ENCODE measurements at regions not wholly inside any gene's neighbourhood (a gene's known extent, or its start where the extent isn't known, plus 50 kb on each side); places are given as distances from the start of the nearest gene placed in this dataset.

DNA sequence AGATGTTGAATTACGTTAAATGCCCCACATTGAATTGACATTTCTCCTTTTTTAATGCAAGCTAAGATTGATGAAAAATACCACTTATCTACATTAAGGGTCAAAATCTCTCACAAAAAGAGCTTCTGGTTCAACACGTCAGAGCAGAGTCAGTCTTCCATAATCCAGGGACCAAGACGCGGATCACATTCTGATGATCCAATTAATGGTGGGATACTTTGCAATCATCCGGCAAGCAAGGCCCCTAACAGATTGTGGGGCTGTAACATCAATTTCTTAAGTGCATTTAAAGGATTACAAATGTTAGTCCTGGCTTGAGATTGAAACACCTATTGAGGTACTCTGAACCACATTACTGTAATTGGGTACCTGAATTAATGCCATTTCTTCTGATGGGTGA is 120.2 kb upstream of the ESRRG start:
- no peaks in the 10 kb centered on the region for H3K4me1 ChIP-seq (ENCODE audit: low read depth)
- TF ChIP-seq, protein P1, sequence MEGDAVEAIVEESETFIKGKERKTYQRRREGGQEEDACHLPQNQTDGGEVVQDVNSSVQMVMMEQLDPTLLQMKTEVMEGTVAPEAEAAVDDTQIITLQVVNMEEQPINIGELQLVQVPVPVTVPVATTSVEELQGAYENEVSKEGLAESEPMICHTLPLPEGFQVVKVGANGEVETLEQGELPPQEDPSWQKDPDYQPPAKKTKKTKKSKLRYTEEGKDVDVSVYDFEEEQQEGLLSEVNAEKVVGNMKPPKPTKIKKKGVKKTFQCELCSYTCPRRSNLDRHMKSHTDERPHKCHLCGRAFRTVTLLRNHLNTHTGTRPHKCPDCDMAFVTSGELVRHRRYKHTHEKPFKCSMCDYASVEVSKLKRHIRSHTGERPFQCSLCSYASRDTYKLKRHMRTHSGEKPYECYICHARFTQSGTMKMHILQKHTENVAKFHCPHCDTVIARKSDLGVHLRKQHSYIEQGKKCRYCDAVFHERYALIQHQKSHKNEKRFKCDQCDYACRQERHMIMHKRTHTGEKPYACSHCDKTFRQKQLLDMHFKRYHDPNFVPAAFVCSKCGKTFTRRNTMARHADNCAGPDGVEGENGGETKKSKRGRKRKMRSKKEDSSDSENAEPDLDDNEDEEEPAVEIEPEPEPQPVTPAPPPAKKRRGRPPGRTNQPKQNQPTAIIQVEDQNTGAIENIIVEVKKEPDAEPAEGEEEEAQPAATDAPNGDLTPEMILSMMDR (IDR thresholded peaks at IDR 0.05), result no peak
- ATAC-seq (no peak), DNase-seq (no peak)
- intact Hi-C loops (cut with DNase I, micrococcal nuclease), result no loop called here
- no peaks in the 10 kb centered on the region for H3K36me3 ChIP-seq (ENCODE audit: low read depth)
- H3K4me3 ChIP-seq, result no peak overlapping the region
- H3K9me3 ChIP-seq, result no peaks in the 10 kb centered on the region

DNA sequence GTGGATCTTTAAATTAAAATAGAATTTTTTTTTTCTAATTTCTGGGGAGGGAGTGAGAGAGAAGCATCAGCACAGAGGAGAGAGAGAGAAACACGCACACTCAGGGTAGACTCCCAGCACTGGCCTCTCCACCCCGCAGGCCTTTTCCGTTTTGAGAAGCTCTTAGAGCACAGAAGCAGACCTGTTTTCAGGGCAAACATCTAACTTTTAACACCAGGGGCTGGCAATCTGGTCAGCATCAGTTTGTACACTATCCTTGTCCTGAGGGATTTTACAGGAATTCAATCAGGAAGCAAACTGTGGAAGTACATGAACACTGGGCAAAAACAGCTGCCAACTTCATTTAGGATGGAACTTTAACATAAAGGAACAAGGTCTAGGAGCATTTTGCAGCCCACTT is 117.9 kb upstream of the ESRRG start:
- no peak overlapping the region for H3K4me3 ChIP-seq
- ATAC-seq, result no peak
- H3K36me3 ChIP-seq (ENCODE audit: low read depth), result no peaks in the 10 kb centered on the region
- intact Hi-C loops (cut with DNase I, micrococcal nuclease), result no loop called here
- no peaks in the 10 kb centered on the region for H3K4me1 ChIP-seq (ENCODE audit: low read depth)
- H3K9me3 ChIP-seq, result no peaks in the 10 kb centered on the region
- TF ChIP-seq, protein P1 (IDR thresholded peaks at IDR 0.05), result no peak
- DNase-seq, result no peak

DNA sequence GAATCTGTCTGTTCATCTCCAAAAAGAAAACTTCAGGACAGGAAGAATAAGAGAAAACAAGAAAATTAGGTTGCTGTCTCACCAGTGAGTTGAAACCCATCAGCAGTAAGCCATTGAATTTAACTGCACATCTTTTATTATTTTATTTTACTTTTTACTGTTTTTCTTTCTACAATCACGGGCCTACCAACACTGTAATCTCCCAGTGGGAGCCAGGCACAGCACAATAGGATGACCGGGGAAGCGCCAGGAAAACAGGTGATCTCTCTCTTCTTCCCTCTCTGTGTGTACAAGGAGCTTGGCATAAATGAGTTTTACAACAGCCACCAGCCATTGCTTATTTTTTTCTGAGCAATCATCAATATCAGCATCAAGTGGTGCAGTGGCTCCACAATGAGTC is 113.1 kb upstream of the ESRRG start:
- intact Hi-C loops (cut with DNase I, micrococcal nuclease), result no loop called here
- Histone ChIP-seq H3K4me1 (ENCODE audit: low read depth) (no peaks in the 10 kb centered on the region), H3K9me3 (no peaks in the 10 kb centered on the region), H3K36me3 (ENCODE audit: low read depth) (no peaks in the 10 kb centered on the region), H3K4me3 (no peak overlapping the region)
- TF ChIP-seq, protein P1 (IDR thresholded peaks at IDR 0.05), result no peak
- DNase-seq (no peak), ATAC-seq (no peak)

DNA sequence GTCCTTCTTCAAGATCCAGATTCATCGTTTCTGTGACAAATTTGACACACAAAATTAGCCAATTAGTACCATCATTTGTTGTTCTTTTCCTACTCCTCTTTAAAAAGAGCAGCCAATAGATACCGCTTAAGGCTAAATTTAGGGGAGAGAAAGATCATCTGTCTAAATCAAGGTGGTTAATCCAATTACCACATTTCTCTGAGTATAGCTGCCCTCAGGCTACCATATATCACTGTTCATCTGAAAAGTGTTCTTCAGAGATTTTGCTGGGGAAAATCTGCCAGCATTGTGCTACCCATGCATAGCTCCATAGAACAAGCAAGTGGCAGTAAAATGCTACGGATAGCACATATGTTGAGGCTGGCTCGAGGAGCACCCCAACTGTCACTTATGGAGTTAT is 110.3 kb upstream of the ESRRG start:
- intact Hi-C loops (cut with DNase I, micrococcal nuclease), result no loop called here
- no peaks in the 10 kb centered on the region for H3K36me3 ChIP-seq (ENCODE audit: low read depth)
- ATAC-seq (no peak), DNase-seq (no peak)
- no peaks in the 10 kb centered on the region for H3K9me3 ChIP-seq
- H3K4me1 ChIP-seq (ENCODE audit: low read depth), result no peaks in the 10 kb centered on the region
- H3K4me3 ChIP-seq, result no peak overlapping the region
- TF ChIP-seq, protein P1 (IDR thresholded peaks at IDR 0.05), result no peak

DNA sequence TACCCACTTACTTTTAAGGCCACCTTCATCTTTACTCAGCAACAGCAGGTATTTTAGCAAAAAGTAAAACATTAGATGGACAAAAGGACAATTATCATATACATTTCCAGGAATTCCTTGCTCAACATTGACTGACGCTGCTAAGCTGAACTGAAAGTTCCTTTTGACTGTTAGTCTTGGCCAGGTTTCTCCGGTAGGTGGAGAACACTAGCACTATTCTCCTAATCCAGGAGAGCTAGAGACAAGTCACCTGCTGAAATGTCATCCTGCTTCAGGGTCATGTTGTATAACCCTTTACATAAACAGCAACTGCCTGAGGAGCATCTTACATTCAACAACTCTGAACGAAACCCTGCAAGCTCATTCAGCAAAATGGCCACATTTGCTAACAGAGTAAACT is 109.0 kb upstream of the ESRRG start:
- Histone ChIP-seq H3K36me3 (ENCODE audit: low read depth) (no peaks in the 10 kb centered on the region), H3K9me3 (no peaks in the 10 kb centered on the region), H3K4me1 (ENCODE audit: low read depth) (no peaks in the 10 kb centered on the region), H3K4me3 (no peak overlapping the region)
- DNase-seq (no peak), ATAC-seq (no peak)
- TF ChIP-seq, protein P1 (IDR thresholded peaks at IDR 0.05), result no peak
- intact Hi-C loops (cut with DNase I, micrococcal nuclease), result no loop called here

Measured in mucosa of descending colon (tissue), 3 donors.